Stimulated activated CD8-positive, alpha-beta memory T cell treated with anti-CD3 and anti-CD28 coated beads, Interleukin-15, amount 100 ng/mL, for 4 hours (primary cell): ENCODE measurements at regions not wholly inside any gene's neighbourhood (a gene's known extent, or its start where the extent isn't known, plus 50 kb on each side); places are given as distances from the start of the nearest gene placed in this dataset.
A peak's percentile ranks its signal among the peaks of the same experiment; 100 is the strongest.

ENCODE experiments used
- DNase-seq, 2 donors: peaks; one replicate each; pipeline ENCODE4 v3.0.0-alpha.2; 2020; ENCODE audit warnings: low read depth in 2 of 2

- DNase-seq, result no peak
Measured at GRCh38 chr9:129473523-129474244, 147.2 kb downstream of the C9orf50 start.

GRCh38 chr9:129472651-129473102, 148.2 kb downstream of the C9orf50 start:
- no peak for DNase-seq

- no peak for DNase-seq
Measured at GRCh38 chr9:129471201-129472019, 149.5 kb downstream of the C9orf50 start.

DNA sequence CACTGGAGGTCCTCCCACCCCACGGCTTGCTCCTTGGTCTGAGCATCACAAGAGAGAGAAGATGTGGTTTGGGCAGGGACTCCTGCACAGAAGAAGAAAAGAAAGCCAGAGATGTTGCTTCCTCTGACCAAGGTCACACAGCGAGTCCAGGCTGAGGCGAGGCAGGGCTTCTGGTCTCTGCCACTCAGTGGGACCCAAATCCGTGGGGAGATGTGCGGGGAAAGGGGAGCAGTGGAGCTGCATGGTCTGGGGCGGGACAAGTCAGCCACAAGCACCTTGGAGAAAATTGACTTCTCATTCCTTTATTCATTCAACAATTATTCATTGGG, 150.9 kb downstream of the C9orf50 start:
- DNase-seq, result no peak

DNA sequence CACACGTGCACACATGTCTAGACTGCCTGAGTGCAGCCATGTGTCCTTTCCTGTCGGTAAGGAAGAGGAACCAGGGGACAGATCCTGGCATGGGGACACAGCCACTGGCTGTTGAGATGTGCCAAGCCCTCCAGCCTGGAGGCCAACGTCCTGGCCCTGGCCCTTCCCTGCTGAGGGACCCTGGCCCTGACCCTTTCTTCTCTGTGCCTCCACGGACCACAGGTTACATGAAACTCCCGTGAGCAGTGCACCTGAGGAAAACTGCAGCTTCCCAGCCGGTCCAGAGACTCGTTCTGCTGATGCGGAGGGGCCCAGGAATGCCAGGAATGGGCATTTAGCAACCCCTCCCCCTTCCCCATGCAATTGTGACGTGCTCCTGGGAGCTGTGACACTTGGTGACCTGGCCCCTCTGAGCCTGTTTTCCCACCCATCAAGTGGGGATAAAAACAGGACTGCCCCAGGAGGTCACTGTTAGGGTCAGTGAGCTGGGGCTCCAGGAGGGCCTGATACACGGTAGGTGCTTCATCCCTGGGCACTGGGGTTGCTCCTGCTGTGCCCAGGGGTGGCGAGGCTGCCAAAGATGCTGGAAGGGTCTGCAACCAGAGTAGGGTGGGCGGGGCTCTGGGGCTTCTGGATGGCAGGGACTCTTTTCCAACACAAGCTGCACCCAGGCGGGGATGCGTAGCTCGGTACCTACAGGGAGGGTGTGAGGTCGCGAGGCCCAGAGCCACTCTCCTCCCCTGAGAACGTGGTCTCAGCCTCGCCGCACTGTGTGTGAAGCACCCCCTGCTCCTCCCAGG, 151.5 kb downstream of the C9orf50 start:
- DNase-seq, result no peak

- no peak for DNase-seq
Measured at GRCh38 chr9:129467739-129468666, 152.9 kb downstream of the C9orf50 start.

- DNase-seq, result no peak
Measured at GRCh38 chr9:129467004-129467588, 153.8 kb downstream of the C9orf50 start.

DNA sequence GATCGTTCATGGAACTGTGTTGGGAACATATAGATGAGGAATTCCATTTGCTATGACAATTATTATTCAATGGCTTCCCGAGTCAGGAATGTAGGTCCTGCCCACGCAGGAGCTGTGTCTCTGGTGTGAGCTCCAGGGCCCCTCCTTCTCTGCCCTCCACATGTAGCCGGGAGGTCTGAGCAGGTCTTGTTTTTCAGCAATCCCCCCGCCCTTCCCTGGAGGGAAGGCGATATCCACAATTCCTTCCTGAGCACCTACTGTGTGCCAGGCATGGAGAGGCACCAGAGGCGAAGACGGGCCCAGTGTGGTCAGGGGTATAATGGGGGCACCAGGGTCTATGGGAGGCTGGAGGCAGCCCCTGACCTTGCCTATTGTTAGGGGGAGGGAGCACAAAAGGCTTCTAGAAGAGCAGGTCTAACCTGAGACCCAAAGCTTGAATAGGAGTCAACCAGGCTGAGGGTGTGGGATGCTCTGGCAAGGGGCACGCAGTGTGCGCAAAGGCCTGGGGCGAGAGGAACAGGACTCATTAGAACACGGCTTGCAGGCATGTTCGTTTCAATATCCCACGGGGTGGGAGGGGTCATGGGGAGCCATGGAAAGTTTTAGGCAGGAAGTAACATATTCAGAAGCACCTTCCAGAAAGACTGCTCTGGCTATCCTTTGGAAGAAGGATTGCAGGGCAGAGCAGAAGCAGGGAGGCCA, 154.9 kb downstream of the C9orf50 start:
- no peak for DNase-seq

DNA sequence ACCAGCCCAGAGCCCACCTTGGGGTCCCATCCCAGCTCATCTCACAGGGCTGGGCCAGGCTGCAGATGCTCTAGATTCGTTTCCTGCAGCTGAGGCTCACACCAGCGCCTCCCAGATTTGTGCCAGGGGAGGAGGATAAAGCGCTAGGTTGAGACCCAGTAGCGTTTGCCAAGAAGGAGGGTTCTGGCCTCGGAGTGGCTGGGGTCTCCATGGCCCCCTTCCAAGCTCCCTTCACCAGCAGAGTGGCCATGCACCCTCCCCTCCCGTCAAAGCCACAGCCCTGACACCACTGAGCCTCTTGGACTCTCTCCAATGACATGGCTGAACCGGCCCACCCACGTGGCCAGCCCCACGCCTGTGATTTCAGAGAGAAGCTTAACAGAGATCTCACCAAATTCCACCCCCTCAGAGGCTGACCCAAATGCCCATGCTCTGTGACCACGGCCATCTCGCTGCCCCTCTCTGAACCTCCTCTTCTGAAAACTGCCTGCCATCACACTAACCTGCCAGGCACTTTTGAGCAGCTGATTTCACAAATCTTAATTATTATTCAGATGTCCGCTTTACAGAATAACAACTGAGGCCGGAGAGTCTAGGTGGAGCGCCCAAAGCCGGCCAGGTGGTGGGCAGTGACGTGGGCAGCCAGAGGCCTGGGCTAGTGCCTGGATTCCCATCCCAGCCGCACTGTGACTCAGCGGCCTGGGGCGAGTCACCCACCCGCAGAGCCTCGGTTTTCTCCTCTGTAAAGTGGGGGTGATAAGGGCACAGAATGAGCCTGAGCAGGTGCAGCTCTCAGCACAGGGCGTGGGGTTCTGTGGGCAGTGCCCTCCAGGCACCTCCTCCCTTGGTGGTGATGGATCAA, 155.7 kb downstream of the C9orf50 start:
- no peak for DNase-seq

DNA sequence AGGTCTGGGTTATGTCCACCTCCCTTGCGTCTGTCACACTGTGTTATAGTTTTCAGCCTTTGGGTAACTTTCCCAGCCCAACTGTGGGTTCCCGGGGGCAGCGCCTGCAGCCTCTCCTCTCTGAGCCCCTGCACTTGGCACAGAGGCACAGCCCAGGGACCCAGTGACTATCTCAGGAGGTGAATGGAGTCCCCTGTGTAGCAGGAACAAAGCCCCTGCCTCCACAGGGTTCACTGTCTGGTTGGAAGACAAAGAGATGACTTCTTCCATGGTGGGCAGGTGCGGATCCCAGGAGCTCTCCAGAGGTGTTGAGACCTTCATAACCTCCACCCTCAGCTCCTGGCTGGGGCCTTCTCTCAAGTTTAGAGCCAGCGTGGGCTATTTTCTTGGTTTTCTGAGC, 156.9 kb downstream of the C9orf50 start:
- DNase-seq, result no peak

- DNase-seq, result no peak
Measured at GRCh38 chr9:129463477-129463876, 157.4 kb downstream of the C9orf50 start.

- no peak for DNase-seq
Measured at GRCh38 chr9:129462360-129462759, 158.5 kb downstream of the C9orf50 start.

DNA sequence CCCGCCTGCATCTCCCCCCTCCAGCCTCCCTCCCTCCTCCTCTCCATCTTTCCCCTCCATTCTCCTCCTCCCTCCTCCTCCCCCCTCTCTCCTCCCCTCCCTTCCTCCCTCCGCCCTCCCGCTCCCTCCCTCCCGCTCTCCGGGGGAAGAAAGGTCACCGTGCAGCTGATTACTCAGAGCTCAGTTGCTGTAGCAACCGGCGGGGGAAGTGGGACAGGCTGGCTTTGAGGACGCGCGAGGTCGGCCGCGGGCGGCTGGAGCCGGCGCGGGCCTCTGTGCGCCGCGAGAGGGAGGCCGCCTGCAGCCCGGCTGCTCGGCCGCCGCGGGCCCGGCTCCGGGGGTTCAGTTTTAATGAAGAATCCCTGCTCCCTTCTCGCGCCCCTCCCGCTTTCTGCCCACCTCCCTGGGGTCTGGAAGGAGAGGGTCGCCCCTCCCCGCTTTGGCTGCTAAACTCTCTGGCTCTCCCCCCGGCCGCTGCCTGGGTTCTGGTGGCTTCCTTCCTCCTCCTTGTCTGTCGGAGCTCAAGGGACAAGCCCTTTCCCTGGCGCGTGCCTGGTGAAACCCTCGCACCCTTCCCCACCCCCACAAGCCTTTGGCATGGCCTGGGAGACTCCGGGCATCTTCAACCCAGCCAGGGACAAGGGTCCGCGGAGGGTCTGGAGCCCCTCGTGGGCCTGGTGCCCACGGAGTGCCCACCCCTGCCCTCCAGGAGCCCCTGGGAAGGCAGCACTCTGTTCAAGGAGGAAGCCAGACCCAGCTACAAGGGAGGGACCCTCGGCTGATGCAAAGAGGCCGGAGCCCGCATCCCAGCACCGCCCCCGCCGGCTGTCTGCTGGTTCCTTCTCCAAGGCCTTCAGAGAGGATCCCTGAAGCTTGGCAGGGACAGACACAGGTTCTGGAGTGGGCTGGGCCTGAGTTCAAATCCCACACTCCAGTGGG, 160.3 kb downstream of the C9orf50 start:
- peak; percentile 75 to 83 for DNase-seq

DNA sequence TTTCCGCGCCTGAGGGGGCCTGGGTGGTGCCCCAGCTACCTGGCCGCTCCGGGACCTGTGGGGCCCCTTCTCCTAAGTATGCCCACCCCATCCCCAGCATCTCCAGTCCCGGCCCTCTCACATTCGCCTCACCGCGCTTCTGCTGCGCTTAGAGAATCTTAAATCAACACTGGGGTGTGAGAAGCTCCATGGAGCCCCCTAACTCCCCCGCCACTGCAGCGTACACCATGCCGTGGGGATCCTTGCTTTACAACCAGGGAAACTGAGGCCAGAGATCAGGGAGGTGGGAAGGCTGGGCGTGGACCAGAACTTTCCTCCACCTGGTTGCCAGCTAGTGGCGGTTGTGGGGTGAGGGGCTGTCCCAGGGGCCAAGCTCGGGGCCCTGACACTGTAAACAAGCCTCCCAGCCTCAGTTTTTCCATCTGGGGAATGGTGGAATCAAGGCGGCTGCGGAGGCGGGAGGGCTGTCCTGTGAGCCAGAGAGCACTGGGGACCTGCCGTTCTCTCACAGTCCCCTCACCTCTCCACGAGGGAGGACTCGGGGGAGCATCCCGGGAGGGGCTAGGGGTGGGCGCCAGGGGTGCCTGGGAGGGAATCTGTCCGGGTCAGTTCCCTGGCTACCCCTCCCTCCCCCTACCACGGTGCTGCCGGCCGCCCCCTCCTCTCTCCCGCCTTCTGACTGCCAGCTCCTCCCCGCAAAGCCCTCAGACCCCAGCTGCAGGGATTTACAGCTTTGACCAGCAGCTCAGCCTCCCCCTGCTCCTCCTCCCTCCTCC, 161.2 kb downstream of the C9orf50 start:
- DNase-seq, result no peak

GRCh38 chr9:129458663-129459546, 162.0 kb downstream of the C9orf50 start:
- no peak for DNase-seq

GRCh38 chr9:129458155-129458661, 162.7 kb downstream of the C9orf50 start:
- peak in 1 of 2 donors; percentile 21 for DNase-seq
